Neural progenitor cell (in vitro differentiated cells): ENCODE measurements at regions not wholly inside any gene's neighbourhood (a gene's known extent, or its start where the extent isn't known, plus 50 kb on each side); places are given as distances from the start of the nearest gene placed in this dataset.

Experiments
- EZH2 ChIP-seq: fragments of 200-600 bp; sonication (generic); IDR thresholded peaks from 2 replicates; pipeline ENCODE4 v1.6.1; 2017; ENCODE audit warnings: antibody characterized with exemption, mild to moderate bottlenecking, moderate library complexity
- EZH2phosphoT487 ChIP-seq: fragments of 200-600 bp; sonication (generic); IDR thresholded peaks from 2 replicates; pipeline ENCODE4 v1.6.1; 2017; ENCODE audit warnings: antibody characterized with exemption
- TF ChIP-seq, protein P1 (sequence below): fragments of 200-600 bp; sonication (generic); IDR thresholded peaks from 2 replicates; pipeline ENCODE4 v1.5.1; 2017; ENCODE audit warnings: antibody characterized with exemption, mild to moderate bottlenecking

DNA sequence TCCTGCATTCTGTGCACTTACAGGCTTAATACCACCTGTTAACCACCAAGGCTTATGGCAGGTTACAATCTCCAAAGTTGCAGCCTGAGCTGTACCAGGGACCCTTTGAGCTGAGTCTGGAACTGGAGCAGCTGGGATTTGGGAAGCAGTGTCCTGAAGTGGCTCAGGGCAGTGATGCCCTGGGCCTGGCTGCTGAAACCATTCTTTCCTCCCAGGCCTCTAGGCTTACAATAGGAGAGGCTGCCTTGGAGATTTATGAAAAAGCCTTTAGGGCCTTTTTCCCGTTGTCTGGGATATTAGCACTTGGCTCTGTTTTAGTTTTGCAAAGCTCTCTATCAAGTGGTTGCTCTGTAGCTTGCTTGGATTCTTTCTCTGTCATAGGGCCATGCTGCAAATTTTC lies 154.3 kb upstream of the CASK start:
- TF ChIP-seq, protein P1, sequence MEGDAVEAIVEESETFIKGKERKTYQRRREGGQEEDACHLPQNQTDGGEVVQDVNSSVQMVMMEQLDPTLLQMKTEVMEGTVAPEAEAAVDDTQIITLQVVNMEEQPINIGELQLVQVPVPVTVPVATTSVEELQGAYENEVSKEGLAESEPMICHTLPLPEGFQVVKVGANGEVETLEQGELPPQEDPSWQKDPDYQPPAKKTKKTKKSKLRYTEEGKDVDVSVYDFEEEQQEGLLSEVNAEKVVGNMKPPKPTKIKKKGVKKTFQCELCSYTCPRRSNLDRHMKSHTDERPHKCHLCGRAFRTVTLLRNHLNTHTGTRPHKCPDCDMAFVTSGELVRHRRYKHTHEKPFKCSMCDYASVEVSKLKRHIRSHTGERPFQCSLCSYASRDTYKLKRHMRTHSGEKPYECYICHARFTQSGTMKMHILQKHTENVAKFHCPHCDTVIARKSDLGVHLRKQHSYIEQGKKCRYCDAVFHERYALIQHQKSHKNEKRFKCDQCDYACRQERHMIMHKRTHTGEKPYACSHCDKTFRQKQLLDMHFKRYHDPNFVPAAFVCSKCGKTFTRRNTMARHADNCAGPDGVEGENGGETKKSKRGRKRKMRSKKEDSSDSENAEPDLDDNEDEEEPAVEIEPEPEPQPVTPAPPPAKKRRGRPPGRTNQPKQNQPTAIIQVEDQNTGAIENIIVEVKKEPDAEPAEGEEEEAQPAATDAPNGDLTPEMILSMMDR = no peak
- TF ChIP-seq EZH2 (no peak), EZH2phosphoT487 (no peak)
